Fibroblast of villous mesenchyme (primary cell): ENCODE measurements at regions not wholly inside any gene's neighbourhood (a gene's known extent, or its start where the extent isn't known, plus 50 kb on each side); places are given as distances from the start of the nearest gene placed in this dataset.
"Not testable (repeated sequence)": the region's sequence is repeated elsewhere in the genome, so short reads cannot be mapped to it uniquely, and the experiment has no call there.

Source experiments
- DNase-seq: peaks from one replicate; pipeline ENCODE4 v3.0.0-alpha.2; 2010; ENCODE audit warnings: low read depth
- H3K4me3 ChIP-seq: 2 replicates; pipeline ENCODE4 v1.5.1; 2011; ENCODE audit warnings: low read depth, mild to moderate bottlenecking, low read length
- TF ChIP-seq, protein P1 (sequence below): IDR thresholded peaks from 2 replicates; pipeline ENCODE4 v1.5.1; 2012; ENCODE audit warnings: low read depth, mild to moderate bottlenecking, low read length; ENCODE audit not compliant: insufficient read depth

DNA sequence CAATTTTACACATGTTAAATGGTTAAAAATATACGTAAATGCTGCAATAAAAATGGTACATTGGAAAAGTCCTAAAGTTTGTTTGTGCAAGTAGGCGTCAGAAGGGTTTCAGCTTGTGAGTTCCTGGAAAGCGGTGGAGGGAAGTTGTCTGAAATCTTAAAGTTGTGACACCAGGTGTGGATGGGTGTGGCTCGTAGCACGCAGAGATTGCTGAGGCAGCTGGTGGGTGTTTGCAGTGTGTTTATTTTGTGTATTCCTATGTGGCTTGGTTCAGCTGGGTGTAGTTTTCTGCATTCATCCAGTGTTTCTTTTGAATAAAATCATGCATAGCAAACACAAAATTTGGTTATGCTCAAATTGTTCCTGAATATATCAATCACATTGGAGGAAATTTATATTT lies 136.8 kb upstream of the TBX3 start:
- DNase-seq, result no peak
- TF ChIP-seq, protein P1, sequence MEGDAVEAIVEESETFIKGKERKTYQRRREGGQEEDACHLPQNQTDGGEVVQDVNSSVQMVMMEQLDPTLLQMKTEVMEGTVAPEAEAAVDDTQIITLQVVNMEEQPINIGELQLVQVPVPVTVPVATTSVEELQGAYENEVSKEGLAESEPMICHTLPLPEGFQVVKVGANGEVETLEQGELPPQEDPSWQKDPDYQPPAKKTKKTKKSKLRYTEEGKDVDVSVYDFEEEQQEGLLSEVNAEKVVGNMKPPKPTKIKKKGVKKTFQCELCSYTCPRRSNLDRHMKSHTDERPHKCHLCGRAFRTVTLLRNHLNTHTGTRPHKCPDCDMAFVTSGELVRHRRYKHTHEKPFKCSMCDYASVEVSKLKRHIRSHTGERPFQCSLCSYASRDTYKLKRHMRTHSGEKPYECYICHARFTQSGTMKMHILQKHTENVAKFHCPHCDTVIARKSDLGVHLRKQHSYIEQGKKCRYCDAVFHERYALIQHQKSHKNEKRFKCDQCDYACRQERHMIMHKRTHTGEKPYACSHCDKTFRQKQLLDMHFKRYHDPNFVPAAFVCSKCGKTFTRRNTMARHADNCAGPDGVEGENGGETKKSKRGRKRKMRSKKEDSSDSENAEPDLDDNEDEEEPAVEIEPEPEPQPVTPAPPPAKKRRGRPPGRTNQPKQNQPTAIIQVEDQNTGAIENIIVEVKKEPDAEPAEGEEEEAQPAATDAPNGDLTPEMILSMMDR, result no peak
- no peak overlapping the region for H3K4me3 ChIP-seq

DNA sequence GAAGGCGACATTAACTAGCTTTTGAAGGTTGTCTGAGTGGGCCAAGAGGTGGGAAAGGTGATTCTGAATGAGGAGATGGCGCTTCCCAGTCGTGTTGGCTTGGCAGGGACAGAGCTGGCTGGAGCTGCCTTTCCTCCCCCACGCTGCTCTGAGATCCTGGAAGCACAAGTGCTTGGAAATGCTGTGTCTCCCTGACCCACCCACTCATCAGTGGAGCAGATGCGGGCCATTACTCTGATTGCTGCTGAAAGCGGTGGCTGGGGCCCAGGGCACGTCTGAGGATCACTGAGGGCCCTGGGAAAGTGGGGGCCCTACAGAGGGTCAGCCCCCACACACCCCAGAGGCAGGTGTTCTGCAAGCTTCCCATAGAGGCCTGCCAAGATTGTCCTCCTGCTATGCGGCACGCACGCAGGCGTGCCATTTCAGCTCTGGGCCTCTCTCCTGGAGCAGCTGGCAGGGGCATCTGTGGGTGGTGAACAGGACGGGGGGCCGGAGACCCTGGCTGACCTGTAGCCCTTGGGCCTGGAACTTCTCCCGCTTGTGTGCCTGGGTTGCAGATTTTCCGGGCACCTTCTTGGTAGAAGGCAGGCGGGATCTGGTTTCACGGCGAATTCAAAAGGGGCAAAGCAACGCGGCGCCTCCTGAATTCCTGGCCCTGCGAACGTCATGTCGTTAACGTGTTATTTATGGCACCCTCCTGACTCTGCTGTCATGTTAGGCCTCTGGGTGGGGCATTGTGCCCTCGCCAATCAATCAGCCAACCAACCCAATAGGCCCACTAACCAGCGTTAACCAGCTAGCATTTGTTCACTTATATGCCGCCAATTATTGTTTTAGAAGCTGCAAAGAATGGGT lies 133.8 kb upstream of the TBX3 start:
- no peak for DNase-seq
- TF ChIP-seq, protein P1, result no peak
- no peak overlapping the region for H3K4me3 ChIP-seq

DNA sequence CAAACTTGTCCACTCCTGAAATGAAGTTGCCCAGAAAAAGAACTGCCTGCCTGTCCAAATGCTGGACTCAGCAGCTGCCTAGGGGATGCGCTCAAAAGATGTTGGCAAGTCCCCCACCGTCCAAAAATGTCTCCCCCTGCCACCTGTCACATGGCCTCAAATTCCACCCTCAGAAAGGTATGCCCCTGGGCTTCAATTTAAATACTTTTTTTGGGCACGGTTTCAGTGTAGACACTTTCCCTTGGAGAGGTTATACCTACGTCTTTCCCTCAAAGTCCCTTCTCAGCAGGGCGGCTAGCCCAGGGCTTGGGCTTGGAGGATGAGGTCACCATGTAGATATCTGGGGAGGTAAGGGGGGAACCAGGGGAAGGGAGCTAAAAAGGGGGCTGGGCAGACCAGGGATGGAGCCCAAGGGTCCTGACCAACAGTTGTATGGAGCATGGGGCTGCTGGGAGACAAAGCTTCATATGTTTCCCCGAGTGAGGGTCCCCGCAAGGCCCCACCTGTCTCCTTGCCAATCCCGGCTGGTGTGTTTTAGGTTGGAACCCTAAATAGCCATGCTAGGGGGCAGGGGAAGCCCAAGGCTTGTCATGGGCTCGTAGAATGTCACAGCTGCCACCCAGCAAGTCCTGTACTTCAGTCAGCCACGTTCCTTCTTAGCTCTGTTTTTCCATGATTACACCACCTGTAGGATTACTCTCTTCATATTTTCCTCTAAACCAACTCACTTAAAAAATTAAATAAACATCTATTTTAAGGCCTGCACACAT lies 131.2 kb upstream of the TBX3 start:
- no peak for DNase-seq
- TF ChIP-seq, protein P1, result no peak
- H3K4me3 ChIP-seq, result no peak overlapping the region

DNA sequence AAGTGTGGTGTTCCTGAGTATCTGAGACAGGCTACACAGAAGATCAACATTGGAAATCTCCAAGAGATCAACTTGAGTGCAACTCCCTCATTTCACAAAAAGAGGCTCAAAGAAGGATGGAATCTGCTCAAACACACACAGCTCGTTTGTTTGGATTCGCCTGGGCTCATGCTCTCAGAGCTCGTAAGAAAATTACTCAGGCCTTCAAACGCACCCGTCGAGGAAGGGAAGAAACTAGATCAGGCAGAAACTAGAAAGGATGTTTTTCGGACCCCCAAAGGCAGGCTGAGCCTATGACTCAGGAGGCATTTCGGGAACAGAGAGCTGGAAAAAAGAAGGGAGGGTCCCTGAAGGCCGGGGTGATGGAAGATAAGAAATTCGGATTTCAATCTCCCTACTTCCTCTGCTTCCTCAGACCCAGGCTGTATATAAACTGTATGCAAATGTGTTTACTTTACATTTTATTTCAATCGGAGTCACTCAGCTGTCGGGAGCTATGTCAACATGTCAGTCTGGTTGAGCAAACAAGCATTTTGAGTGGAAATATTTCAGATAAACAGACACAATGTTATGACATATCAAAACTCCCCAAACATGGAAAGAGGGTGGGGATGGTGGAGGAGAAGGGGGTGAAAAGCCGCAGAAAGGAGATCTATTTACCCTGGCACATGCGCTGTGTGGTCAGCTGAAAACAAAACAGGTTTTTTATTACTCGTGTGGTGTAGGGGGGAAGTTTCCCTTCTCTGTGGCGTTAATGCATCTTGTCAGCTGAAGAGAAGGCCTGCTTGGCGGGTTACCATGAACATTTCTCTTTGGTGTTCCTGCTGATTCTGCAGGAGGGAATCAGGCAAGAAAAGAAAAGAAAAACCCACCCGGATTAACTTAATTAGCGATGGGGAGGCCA lies 129.1 kb upstream of the TBX3 start:
- DNase-seq, result peak; percentile 76
- peak overlapping the region; percentile 30 for H3K4me3 ChIP-seq
- TF ChIP-seq, protein P1, result no peak

DNA sequence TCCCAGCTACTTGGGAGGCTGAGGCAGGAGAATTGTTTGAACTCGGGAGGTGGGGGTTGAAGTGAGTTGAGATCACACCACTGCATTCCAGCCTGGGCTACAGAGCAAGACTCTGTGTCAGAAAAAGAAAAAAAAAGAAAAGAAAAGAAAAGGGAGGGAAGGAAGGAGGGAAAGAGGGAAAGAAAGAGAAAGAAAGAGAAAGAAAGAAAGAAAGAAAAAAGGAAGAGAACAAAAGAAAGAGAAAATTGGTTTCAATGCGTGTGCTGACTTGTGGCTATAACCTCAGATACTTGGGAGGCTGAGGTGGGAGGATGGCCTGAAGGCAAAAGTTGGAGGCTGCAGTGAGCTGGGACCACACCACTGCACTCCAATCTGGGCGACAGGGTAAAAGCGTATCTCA lies 128.4 kb upstream of the TBX3 start:
- TF ChIP-seq, protein P1, result no peak

DNA sequence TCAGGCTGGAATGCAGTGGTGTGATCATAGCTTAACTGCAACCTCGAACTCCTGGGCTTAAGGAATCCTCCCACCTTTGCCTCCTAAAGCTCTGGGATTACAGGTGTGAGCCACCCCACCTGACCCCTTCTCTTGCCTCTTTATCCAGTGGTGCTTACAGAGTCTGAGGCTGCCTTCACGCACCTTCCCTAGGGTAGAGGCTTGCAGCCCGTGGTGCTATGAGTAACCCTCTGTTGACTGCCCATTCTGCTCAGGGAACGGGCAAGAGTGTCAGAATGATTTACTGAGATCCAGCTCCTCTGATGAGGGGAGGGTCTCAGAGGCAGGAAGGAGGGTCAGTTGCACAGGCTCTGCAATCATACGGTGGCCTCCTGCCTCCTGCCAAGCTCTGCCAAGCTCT lies 125.1 kb upstream of the TBX3 start:
- no peak overlapping the region for H3K4me3 ChIP-seq
- DNase-seq, result no peak
- TF ChIP-seq, protein P1, result no peak

More for the DNA sequence above, 128.4 kb upstream of the TBX3 start:
- no peak overlapping the region for H3K4me3 ChIP-seq
- no peak for DNase-seq

DNA sequence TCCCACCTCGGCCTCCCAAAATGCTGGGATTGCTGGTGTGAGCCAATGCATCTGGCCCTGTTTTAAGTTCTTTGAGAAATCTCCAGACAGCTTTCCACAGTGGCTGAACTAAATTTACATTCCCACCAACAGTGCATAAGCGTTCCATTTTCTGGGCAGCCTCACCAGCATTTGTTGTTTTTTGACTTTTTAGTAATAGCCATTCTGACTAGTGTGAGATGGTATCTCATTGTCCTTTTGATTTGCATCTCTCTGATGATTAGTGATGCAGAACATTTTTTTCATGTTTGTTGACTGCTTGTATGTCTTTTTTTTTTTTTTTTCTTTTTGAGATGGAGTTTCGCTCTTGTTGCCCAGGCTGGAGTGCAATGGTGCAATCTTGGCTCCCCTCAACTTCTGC lies 117.4 kb upstream of the TBX3 start:
- not testable (repeated sequence) for H3K4me3 ChIP-seq, DNase-seq

DNA sequence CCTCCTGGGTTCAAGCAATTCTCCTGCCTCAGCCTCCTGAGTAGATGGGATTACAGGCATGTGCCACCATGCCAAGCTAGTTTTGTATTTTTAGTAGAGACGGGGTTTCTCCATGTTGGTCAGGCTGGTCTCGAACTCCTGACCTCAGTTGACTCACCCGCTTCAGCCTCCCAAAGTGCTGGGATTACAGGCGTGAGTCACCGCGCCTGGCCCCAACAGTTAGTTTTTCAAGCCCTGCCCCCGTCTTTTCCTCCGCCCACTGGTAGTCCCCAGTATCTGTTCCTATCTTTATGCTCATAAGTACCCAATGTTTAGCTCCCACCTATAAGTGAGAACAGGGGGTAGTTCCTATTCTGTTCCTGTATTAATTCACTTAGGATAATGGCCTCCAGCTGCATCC lies 116.6 kb upstream of the TBX3 start:
- DNase-seq, result peak; percentile 20
- H3K4me3 ChIP-seq, result not testable (repeated sequence)
